DMS 273 treated with DMSO at 0.1 percent for 48 hours (cell line): ENCODE measurements at regions not wholly inside any gene's neighbourhood (a gene's known extent, or its start where the extent isn't known, plus 50 kb on each side); places are given as distances from the start of the nearest gene placed in this dataset.
"Not testable (repeated sequence)": the region's sequence is repeated elsewhere in the genome, so short reads cannot be mapped to it uniquely, and the experiment has no call there.

ENCODE experiments used
- DNase-seq: peaks from one replicate; lab custom pipeline; 2025; lab: John Stamatoyannopoulos, UW

DNA sequence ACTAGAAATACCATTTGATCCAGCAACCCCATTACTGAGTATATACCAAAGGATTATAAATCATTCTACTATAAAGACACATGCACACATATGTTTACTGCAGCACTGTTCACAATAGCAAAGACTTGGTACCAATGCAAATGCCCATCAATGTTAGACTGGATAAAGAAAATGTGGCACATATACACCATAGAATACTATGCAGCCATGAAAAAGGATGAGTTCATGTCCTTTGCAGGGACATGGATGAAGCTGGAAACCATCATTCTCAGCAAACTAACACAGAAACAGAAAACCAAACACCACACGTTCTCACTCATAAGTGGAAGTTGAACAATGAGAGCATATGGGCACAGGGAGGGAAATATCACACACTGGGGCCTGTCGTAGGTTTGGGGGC, 106.0 kb downstream of the SPATA18 start:
- not testable (repeated sequence) for DNase-seq

DNA sequence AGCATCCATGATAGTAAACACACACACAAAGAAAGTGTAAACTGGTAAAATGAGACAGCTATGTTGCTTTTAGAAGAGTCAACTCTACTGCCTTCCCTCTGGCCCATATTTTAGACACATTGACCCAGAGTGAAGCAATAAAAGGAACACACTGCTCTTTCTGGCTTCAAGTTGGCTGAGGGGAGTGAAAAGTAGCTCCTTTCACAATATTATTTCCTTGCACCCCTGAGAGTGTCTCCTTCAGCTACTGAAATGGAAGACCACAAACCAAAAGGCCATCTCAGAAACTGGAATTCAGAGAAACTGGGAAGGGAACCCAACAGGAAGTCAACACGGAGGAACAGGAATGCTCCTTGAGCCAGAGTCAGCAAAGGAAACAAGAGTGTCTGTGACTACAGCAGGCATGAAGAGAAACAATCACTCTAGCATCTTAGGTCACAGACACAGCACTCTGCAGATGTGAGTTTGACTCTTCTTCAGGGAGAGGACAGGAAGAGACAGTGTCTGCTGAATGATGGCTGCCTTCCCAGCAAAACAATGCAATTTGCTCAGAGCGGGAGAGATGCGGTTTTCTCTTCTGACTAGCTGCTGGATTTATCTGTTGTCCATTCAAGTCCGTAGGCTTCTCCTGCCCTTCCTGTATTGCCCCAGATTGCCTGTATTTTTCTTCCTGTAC, 106.7 kb downstream of the SPATA18 start:
- DNase-seq, result no peak

DNA sequence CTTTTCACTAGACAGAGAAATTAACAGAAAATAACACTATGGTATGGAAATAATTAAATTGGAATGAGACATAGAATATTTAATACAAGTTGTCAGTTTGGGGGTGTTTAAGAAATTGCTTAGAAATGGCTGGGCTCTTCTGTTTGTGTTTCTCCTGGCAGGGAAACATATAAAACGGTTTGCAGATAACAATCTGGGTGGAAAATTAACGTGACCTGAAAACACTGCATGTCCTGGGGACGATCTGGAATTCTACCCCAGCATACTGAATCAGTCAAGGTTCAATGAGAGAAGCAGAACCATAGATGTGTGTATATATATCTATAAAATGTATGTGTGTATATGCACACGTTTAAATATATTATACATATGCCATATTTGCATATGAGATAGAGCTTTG, 109.8 kb downstream of the SPATA18 start:
- DNase-seq, result no peak

DNA sequence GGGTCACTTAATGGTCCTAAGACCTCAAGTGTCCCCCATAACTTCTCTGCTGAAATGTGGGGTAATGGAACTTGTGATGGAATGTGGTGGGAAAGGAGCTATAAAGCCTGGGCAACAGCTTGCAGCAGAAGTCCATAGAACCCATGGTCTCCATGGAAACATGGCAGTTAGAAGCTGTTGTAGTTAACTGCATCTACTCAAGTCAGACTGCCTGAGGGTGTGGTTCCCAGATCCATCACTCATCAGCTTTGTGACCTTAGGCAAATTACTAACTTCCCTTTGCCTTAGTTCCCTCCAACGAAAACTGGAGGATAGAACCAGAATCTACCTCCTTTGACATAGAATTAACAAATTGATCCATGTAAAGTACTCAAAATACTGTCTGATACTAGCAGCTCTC, 113.0 kb downstream of the SPATA18 start:
- DNase-seq, result no peak

DNA sequence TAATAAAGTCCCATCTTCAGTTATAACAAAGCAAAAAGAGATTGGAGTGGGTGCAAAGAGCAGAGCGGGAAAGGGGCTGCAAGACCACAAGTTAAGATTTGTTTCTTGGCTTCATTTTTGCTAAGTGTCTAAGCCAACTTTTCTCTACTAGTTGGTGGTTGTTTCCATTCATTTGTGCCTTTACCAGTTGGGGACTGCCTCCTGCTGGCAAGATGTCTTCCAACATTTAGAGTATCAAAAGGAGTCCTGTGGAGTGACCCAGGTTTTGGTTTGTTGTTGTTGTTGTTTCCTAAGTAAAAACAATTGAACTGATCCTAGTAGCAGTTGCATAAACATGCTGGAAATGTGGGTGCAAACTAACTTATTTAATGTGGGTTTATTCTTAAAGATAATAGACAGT, 121.1 kb downstream of the SPATA18 start:
- no peak for DNase-seq

GRCh38 chr4:52173470-52174045, 122.5 kb downstream of the SPATA18 start:
- no peak for DNase-seq

DNA sequence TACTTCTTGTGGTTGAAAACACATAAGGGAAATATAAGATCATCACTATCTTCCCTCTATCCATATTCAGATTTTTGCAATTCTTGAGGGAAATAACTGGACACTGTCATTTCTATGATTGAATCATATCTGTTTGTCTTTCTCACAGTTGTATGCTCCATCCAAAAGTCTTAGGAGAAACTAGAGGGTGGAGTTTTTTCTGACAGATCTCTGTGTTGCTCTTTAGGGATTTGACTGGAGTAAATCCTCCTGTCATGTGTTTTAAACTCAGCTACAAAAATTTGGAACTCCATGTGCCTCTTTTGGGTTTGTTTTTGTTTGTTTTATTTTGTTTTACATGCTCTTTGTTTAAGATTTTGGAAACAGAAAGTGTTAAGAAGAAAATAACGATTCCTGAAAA, 136.5 kb downstream of the SPATA18 start:
- DNase-seq, result no peak

DNA sequence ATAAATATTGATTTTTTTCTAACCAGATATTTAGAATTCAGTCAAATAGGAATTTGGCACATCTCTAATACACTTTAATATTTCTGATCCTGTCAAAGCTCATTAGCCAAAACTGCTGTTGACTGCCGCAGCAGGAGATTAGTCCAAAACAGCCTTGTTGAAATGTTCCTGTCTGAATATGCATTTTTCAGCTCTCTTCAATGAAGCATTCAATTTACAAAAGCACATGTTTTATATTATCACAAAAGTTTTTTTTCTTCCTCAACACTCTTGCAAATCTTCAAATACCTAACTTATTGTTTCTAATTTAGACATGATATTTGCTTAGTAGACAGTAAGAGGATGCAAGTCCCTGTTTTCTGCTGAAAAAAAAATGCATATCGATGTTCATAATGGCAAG, 140.9 kb downstream of the SPATA18 start:
- DNase-seq, result no peak

DNA sequence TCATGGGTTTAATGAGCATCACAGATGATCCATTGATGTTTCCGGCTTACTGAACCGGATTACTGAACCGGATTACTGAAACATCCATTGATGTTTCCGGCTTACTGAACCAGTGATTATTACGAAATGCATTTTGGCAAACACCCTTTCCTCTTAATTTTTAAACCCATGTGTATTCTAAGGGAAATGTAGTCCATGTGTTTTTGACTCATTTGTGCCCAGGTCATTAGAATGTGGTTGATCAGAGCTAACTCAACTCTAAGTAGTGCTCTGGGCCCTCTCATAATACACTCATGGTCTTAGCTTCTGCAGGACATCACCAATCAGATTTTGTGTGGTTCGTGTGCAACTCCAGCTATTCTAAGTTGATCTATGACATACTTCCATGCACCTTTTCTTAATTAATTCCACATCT, 141.6 kb downstream of the SPATA18 start:
- DNase-seq, result no peak

- no peak for DNase-seq
Observed at GRCh38 chr4:52195869-52196268, 144.8 kb downstream of the SPATA18 start.

DNA sequence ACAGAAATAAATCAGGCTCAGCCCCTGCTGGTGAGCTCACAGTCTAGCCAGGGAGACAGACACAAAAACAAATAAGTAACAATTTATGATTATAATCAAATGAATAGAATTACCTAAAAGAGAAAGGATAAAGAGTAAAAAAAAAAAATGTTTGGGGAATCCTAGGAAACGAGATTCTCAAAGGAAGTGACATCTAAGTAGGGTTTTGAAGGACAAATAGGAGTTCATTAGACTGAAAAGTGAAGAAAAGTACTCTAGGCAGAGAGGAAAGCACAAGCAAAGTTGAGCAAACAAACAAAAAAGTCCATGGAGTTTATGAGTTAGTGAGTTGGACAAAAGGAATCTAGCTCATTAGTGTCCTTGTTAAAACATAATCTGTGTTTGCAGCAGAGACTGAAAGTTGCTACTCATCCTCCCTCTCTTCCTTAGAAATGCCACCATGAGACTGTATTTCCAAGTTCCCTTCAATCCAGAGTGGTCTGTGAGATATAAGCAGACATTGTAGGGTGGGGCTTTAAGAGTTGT, 145.6 kb downstream of the SPATA18 start:
- DNase-seq, result no peak

DNA sequence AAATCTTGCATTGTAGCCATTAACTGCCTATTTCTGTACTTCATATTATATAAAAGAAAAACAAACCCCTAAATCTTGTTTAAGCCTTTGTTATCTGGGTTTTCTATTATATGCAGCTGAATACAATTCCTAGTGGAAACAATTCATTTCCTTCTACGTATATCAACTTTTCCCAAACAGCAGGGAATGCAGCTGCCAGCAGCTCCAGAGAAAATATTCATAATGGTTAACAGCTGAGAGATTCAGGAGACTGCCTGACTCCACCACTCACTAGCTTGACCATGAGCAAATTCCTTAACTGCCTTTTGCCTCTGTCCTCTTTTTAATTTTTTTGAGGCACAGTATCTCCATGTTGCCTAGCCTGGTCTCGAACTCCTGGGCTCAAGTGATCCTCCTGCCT, 146.2 kb downstream of the SPATA18 start:
- no peak for DNase-seq

DNA sequence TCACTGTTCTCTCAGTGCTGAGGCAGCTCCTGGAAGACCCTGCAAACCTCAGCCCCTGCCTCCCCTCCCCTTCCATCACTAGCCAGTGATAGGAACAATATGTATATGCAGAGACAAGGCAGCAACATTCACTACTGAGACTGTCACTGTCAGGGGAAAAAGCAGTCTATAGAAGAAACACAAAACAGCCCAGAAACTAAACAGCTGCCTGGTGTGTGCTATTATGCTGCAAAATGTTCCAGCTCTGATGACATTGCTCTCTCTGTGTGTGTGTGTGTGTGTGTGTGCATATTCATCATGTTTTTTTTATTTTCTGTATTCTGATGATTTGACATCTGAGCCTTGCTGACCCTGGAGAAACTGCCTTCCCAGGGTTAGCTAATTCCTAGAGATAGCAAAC, 147.2 kb downstream of the SPATA18 start:
- no peak for DNase-seq

GRCh38 chr4:52199574-52200338, 148.7 kb downstream of the SPATA18 start:
- no peak for DNase-seq

- DNase-seq, result no peak
Observed at GRCh38 chr4:52200339-52200725, 149.2 kb downstream of the SPATA18 start.

GRCh38 chr4:52201715-52202114, 150.6 kb downstream of the SPATA18 start:
- no peak for DNase-seq

DNA sequence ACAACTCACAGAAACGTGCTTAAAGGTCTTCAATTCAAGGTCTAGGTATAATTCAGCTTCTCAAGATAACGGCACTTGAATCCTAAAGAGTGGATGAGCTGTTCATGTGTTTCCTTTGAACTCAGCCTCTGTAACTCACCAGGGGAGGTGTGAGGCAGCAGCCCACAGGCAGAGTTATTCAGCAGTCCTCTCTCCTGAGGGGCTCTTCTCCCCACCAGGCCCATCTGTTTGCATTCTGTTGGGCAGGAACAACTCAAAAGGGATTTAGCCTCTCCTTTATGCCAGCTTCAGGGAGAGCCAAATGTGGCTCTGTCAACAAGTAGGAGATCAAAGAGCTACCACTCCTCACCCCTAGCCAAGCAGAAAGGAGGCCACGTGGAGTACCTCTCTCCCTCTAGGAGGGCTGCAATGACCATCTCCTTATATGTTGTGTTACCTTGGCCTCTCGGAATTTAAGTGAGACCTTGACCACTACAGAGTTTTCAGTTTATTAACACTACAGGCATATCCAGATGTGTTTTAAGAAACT, 151.2 kb downstream of the SPATA18 start:
- no peak for DNase-seq

DNA sequence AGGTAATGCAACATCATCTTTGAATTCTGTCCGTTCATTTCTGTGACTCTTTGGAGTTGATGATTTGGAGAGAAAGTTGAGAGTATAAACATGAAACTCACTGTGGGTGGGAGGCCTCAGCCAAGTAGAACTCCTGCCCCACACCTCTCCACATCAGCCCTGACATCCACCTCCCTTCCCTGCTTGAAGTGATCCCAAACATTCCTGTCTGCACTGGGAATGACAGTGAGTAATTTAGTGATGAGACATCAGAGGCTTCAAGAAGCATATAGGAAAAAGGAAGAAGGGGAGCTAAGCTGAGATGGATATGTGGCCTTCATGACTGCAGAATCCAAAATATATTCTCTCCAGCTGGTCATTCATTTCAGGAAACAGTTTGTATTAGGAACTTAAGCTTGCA, 151.8 kb downstream of the SPATA18 start:
- DNase-seq, result no peak

DNA sequence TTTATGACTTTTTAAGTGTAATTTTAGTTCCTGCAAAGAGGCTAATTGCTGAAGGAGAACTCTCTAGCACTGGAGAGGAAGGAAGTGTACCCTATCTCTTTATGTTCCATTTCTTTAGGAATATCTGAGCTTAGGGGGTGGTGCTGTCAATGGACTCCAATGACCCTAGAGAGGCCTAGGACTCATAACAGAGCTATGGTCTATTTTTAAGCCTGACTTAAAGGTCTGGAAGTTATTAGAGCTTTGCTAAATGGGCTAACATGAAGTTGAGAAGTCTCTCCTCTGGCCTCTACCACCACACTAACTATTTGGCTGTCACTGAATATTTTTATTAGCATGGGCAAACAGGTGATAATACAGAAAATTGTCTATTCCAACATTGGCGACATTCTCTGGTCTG, 152.2 kb downstream of the SPATA18 start:
- no peak for DNase-seq

DNA sequence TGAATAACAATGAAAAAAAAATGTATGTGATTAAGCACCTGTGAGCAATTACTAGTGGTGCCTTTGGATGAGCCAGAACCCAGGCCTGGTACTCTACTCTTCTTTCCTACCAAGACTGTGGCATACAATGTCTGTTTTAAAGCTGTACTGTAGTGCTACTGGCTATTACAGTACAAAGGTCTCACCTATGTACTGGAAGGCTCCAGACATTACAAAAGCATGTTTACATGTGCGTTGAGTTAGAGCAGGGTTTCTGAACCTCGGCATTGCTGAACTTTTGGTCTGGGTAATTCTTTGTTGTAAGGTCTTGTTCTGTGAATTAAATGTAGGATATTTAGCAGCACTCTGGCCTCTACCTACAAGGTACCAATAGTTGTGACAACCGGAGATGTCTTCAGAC, 153.8 kb downstream of the SPATA18 start:
- DNase-seq, result no peak

DNA sequence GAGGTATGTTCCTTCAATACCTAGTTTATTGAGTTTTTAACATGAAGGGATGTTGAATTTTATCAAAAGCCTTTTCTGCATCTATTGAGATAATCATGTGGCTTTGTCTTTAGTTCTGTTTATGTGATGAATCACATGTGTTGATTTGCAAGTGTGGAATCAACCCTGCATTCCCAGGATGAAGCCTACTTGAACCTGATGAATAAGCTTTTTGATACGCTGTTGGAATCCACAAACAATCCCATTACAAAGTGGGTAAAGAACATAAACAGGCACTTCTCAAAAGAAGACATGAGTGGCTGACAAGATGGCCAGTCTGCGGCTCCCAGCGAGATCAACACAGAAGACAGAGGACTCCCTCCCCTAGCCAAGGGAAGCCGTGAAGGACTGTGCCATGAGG, 156.0 kb downstream of the SPATA18 start:
- DNase-seq, result not testable (repeated sequence)

DNA sequence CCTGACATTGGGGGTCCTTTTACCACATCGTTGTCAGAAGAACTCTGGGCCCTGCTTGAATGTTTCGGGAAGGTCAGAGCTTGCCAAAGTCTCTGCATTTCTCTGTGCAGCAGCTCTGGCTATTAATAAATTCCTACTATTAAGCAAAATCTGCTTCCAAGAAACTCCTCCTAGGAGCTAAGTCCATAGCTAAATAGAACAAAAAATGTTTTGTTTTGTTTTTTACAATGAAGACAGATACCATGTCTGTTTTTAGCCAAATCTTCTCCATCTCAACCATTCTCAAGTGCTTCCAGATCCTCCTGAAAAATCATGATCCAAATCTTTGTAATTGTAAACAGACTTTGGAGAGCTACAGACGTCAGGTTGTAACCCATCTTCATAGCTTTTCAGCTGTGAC, 161.6 kb downstream of the SPATA18 start:
- DNase-seq, result no peak

- DNase-seq, result no peak
Observed at GRCh38 chr4:52231526-52231925, 180.4 kb downstream of the SPATA18 start.
